HEK293T (cell line): ENCODE measurements at regions not wholly inside any gene's neighbourhood (a gene's known extent, or its start where the extent isn't known, plus 50 kb on each side); places are given as distances from the start of the nearest gene placed in this dataset.

ENCODE experiments used
- CTCF ChIA-PET: fragments of 350-600 bp; formaldehyde crosslinking; extraction: SDS; loops from one replicate; lab custom pipeline; 2021; ENCODE audit warnings: antibody characterized with exemption, inconsistent platforms; lab: Yijun Ruan, JAX
- POLR2A ChIA-PET: fragments of 350-600 bp; formaldehyde crosslinking; extraction: SDS; loops from one replicate; lab custom pipeline; 2020; ENCODE audit warnings: antibody characterized with exemption, inconsistent platforms; lab: Yijun Ruan, JAX
- DNase-seq: peaks from one replicate; pipeline ENCODE4 v3.0.0; 2012; ENCODE audit warnings: mixed read lengths; ENCODE audit errors: extremely low spot score
- ARNT ChIP-seq: fragments of 450-650 bp; IDR thresholded peaks from 2 replicates; pipeline ENCODE4 v1.6.1; 2017; ENCODE audit warnings: mild to moderate bottlenecking
- BHLHE40 ChIP-seq: fragments of 450-650 bp; IDR thresholded peaks from 2 replicates; pipeline ENCODE4 v1.6.1; 2016; ENCODE audit warnings: mild to moderate bottlenecking, moderate library complexity, borderline replicate concordance
- CTBP1 ChIP-seq: fragments of 450-650 bp; IDR thresholded peaks from 2 replicates; pipeline ENCODE4 v1.6.1; 2016; ENCODE audit warnings: borderline replicate concordance
- ELF4 ChIP-seq: fragments of 450-650 bp; IDR thresholded peaks from 2 replicates; pipeline ENCODE4 v1.6.1; 2017; ENCODE audit warnings: antibody characterized with exemption
- FOXA1 ChIP-seq: fragments of 450-650 bp; IDR thresholded peaks from 2 replicates; pipeline ENCODE4 v1.6.1; 2016; ENCODE audit warnings: mild to moderate bottlenecking
- FOXK2 ChIP-seq: fragments of 450-650 bp; IDR thresholded peaks from 2 replicates; pipeline ENCODE4 v1.6.1; 2016; ENCODE audit warnings: mild to moderate bottlenecking
- FOXM1 ChIP-seq: fragments of 450-650 bp; IDR thresholded peaks from 2 replicates; pipeline ENCODE4 v1.6.1; 2017; ENCODE audit warnings: mild to moderate bottlenecking, borderline replicate concordance
- HDGF ChIP-seq: fragments of 450-650 bp; IDR thresholded peaks from 2 replicates; pipeline ENCODE4 v1.6.1; 2017; ENCODE audit warnings: antibody characterized with exemption, borderline replicate concordance
- L3MBTL2 ChIP-seq: fragments of 450-650 bp; conservative IDR thresholded peaks from 2 replicates; pipeline ENCODE4 v1.6.1; 2016; ENCODE audit warnings: mild to moderate bottlenecking
- LEF1 ChIP-seq: fragments of 450-650 bp; IDR thresholded peaks from 2 replicates; pipeline ENCODE4 v1.6.1; 2017; ENCODE audit warnings: mild to moderate bottlenecking, borderline replicate concordance
- NFRKB ChIP-seq: fragments of 450-650 bp; IDR thresholded peaks from 2 replicates; pipeline ENCODE4 v1.6.1; 2016; ENCODE audit warnings: mild to moderate bottlenecking, moderate library complexity
- SP1 ChIP-seq: fragments of 450-650 bp; IDR thresholded peaks from 2 replicates; pipeline ENCODE4 v1.6.1; 2017
- SUZ12 ChIP-seq: fragments of 450-650 bp; IDR thresholded peaks from 2 replicates; pipeline ENCODE4 v1.6.1; 2016; ENCODE audit warnings: mild to moderate bottlenecking
- TARDBP ChIP-seq: fragments of 450-650 bp; IDR thresholded peaks from 2 replicates; pipeline ENCODE4 v1.6.1; 2016
- ZNF384 ChIP-seq: fragments of 450-650 bp; IDR thresholded peaks from 2 replicates; pipeline ENCODE4 v1.6.1; 2016
- TF ChIP-seq, protein P1 (sequence below): fragments of 450-650 bp; IDR thresholded peaks from 2 replicates; pipeline ENCODE4 v1.6.1; 2016

DNA sequence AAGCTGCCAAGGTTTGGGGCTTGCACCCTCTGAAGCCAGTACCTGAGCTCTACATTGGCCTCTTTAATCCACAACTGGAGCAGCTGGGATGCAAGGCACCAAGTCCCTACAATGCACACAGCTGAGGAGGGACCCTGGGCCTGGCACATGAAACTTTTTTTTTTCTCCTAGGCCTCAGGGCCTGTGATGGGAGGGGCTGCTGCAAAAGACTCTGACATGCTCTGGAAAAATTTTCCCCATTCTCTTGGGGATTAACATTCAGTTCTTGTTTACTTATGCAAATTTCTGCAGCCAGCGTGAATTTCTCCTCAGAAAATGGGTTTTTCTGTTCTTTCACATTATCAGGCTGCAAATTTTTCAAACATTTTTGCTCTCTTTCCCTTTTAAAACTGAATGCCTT, 1072.2 kb downstream of the BRINP3 start:
- no peak for DNase-seq
- POLR2A ChIA-PET: no interaction called here
- CTCF ChIA-PET: interaction anchor here (0.7 kb wide), 1 partner anchor 94 kb away, joined by 3 read pairs; no protein-coding TSS in a partner anchor
- TF ChIP-seq LEF1: no peak
- TF ChIP-seq CTBP1: no peak
- TF ChIP-seq ARNT: no peak
- no peak for TF ChIP-seq ELF4
- TF ChIP-seq, protein P1, sequence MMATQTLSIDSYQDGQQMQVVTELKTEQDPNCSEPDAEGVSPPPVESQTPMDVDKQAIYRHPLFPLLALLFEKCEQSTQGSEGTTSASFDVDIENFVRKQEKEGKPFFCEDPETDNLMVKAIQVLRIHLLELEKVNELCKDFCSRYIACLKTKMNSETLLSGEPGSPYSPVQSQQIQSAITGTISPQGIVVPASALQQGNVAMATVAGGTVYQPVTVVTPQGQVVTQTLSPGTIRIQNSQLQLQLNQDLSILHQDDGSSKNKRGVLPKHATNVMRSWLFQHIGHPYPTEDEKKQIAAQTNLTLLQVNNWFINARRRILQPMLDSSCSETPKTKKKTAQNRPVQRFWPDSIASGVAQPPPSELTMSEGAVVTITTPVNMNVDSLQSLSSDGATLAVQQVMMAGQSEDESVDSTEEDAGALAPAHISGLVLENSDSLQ: no peak
- no peak for TF ChIP-seq ZNF384
- TF ChIP-seq FOXA1: no peak

DNA sequence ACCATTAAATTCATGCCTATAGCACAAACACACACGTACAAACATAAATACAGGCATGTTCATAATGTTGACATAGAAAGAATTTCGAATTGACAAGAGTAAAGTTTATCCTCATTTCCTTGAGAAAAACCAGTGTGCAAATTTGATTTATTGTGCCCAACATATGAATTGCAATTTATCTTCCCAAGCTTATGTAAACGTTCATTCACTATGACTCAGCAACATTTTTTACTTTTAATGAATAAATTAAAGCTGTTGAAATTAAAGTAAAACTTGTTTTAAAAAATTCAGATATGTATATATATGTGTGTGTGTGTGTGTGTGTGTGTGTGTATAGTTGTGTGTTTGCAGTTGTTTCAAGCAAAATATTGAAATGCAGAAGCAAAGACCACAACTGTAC, 1067.9 kb downstream of the BRINP3 start:
- DNase-seq: no peak
- CTCF ChIA-PET: interaction anchor here (0.7 kb wide), 1 partner anchor 1294 kb away, joined by 6 read pairs; no protein-coding TSS in a partner anchor
- POLR2A ChIA-PET: no interaction called here
- no peak for TF ChIP-seq SP1
- no peak for TF ChIP-seq NFRKB
- no peak for TF ChIP-seq FOXM1
- TF ChIP-seq ARNT: no peak
- no peak for TF ChIP-seq FOXA1
- TF ChIP-seq ELF4: no peak
- no peak for TF ChIP-seq ZNF384
- TF ChIP-seq LEF1: no peak
- no peak for TF ChIP-seq L3MBTL2
- no peak for TF ChIP-seq FOXK2
- TF ChIP-seq HDGF: no peak
- TF ChIP-seq, protein P1: no peak
- TF ChIP-seq TARDBP: no peak
- no peak for TF ChIP-seq CTBP1
- no peak for TF ChIP-seq SUZ12
- no peak for TF ChIP-seq BHLHE40

DNA sequence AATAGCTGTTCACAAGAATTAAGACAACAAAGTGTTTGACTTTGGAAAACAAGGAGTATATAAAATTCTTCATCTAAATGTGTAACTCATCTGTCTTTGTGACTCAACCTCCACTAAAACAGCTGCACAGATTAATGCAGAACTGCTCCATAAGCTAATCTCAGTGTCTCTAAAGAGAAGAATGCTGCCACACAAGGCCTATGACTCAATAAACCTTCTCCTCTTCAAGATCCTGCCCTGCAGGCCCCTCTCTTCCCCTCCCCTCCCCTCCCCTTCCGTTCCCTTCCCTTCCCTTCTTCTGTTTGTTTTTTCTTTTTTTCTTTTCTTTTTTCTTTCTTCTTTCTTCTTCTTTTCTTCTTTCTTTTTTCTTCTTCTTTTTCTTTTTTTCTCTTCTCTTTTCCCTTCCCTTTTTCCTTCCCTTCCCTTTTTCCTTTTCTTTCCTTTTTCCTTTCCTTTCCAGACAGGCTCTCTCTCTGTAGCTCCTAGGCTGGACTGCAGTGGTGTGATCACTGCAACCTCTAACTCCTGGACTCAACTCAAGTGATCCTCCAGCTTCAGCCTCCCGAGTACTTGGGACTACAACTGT, 1052.8 kb downstream of the BRINP3 start:
- DNase-seq: no peak
- POLR2A ChIA-PET: no interaction called here
- CTCF ChIA-PET: no interaction called here
- TF ChIP-seq ZNF384: no peak

DNA sequence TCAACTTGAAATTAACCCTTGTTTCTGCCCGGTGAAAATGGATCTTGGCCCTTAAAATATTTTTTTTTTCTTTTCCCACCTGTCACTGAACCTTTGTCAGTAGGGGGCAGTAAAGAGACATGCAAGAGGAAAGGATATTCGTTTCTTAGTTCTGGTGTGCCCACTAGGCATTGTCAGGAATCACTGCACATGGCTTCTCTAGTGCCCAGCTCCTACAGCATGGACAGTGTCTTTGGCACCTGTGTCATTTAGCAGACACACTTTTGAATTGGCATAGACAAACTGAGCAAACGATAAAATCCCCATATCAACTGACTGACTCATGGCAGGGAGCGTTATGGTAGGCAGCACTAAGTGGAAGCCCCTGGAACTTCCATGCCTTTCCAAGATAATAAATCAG, 1048.1 kb downstream of the BRINP3 start:
- TF ChIP-seq FOXM1 (no peak), TARDBP (no peak), ZNF384 (peak; percentile 87), SP1 (no peak)
- TF ChIP-seq, protein P1: no peak
- ChIA-PET CTCF (no interaction called here), POLR2A (no interaction called here)
- peak; percentile 46 for DNase-seq

DNA sequence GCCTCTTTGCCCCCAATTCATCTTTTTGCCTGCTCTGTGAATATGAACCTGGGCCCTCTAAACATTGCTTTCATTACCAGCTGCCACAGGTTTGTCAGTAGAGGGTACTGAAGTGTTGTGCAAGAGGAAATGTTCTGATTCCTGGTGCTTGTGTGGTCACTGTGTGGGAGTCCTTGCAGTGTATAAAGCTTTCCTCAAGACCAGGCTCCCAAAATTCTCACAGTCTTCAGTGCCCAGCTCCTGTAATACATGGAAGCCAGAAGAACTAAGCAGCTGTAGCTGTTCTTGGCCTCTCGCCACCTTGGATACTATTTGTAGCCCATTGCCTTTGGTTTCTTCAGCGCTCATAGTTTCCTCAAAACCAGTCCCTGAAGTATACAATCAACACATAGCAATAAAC, 1046.2 kb downstream of the BRINP3 start:
- CTCF ChIA-PET: interaction anchor here (0.6 kb wide), 1 partner anchor 323 kb away, joined by 8 read pairs; no protein-coding TSS in a partner anchor
- DNase-seq: no peak
- TF ChIP-seq LEF1 (no peak), L3MBTL2 (no peak)
- TF ChIP-seq, protein P1: no peak
- POLR2A ChIA-PET: no interaction called here

DNA sequence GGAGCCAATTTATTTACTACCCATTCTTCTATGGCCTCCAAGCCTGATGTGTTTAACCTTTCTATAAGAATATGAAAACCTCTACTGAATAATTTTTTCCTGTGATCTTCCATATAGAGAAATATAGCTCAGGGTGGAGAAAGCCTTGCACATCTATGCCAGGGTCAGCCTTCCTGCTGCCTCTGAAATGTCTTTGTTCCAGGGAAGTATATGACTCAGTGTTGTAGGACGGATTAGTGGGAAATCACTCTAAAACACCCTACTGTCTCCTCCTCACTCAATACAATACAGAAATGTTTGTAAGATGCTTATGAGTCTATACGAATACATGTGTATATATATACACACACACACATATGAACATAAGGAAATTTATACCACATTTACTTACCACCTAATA, 1044.9 kb downstream of the BRINP3 start:
- no peak for TF ChIP-seq CTBP1
- TF ChIP-seq LEF1: no peak
- no peak for TF ChIP-seq TARDBP
- no peak for TF ChIP-seq ELF4
- TF ChIP-seq, protein P1: no peak
- no peak for TF ChIP-seq SP1
- TF ChIP-seq NFRKB: no peak
- no peak for TF ChIP-seq FOXA1
- no peak for TF ChIP-seq L3MBTL2
- no peak for TF ChIP-seq FOXM1
- no peak for TF ChIP-seq HDGF
- TF ChIP-seq SUZ12: no peak
- TF ChIP-seq FOXK2: no peak
- no peak for TF ChIP-seq BHLHE40
- TF ChIP-seq ARNT: no peak
- no peak for TF ChIP-seq ZNF384
- CTCF ChIA-PET: no interaction called here
- POLR2A ChIA-PET: no interaction called here
- no peak for DNase-seq
